ENCODE measurements at regions not wholly inside any gene's neighbourhood (a gene's known extent, or its start where the extent isn't known, plus 50 kb on each side); places are given as distances from the start of the nearest gene placed in this dataset.

DNA sequence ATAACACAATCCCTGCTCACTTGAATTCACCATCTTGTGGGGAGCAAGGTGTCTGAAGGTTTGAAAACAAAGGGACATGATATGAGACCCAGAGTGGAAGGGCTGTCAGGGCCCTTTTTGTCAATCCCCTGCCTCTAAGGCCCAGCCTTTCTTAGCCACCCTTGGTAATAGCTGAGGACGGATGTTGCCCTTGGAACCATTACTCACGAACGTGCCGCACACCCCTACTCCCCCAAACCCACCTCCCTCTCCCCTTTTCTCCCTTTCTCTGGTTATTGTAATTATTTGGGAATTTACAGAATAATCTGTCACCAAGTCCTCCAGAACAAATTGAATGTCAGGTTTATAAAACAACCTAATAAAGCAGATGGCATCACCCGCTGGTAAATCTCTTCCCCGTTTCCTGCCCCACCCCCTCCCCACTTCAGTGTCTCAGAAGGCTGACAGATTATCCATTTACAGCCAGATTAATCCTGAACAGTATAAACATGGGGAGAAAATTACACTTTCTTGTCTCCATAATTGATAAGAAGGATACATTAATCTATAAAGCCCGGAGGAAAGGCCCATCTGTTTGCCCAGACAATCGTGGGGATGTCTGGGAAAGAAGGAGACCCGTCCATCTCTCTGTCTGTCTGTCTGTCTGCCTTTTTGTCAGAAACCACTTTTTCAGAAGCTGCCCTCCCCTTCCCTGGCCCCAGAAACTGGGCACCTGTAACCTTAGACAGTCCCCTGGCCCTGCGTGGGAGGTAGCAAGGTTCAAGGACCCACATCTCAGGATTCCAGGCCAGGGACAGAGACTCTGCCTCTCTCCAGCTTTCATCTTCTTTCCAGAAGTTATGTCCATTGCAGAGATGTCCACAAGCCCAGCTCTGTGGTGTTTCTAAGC is 60.6 kb upstream of the CD34 start:
- DNase-seq (ENCODE audit: low read depth in 3 of 3) = no peak

DNA sequence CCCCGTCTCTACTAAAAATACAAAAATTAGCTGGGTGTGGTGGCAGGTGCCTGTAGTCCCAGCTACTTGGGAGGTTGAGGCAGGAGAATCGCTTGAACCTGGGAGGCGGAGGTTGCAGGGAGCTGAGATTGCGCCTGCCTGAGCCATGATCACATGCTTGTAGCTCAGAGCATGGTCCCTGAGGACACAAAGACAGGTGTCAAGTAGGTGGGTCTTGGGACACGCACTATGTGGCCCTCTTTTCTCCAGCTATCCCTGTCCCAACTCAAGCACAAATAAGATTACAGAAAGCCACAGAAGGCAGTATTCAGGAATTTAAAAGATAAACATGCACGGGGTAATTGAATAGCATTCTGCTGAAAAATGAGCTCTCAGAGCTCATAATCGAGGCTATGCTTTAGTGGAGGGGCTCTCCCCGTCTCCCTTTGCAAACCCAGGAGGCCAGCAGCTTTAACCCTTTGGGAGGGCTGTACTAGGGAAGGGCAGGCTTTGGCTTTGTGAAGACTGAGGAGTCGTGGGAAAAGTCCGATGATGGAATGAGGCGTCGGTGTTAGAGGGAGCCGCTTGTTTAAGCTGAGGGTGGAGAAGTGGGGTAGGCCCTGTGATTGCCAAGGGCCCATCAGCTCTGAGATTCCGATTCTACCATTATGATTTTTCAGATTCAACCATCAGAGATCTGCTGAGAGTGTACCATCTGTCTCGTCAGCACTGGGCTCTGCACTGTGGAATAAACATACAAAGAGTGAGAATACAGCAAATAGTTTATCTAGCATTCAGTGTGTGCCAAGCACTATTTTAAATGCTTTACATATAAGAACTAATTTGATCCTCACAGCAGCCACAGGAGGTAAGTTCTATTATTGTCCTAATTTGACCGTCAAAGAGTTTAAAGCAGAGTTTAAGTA is 59.7 kb upstream of the CD34 start:
- no peak for DNase-seq (ENCODE audit: low read depth in 3 of 3)

DNA sequence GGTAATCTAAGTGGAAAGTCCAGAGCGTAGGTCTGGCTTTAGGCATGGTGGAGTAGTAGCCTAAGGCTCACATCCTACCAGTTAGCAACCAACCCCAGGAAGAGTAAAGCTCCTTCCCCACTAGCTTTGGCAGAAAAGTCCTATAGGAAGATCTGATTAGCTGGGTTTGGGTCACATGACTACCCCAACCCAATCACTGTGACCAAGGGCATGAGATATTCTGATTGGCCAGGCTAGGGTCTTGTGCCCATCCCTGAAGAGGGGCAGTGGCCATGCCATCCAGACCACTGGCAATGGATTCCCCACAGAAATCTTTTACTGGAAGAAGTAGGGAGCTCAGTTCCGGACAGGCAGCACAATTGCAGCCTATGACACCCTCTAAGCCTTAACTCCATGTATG is 58.6 kb upstream of the CD34 start:
- no peak for DNase-seq (ENCODE audit: low read depth in 3 of 3)

GRCh38 chr1:207968521-207969009 is 57.6 kb upstream of the CD34 start:
- DNase-seq (ENCODE audit: low read depth in 3 of 3) = no peak

DNA sequence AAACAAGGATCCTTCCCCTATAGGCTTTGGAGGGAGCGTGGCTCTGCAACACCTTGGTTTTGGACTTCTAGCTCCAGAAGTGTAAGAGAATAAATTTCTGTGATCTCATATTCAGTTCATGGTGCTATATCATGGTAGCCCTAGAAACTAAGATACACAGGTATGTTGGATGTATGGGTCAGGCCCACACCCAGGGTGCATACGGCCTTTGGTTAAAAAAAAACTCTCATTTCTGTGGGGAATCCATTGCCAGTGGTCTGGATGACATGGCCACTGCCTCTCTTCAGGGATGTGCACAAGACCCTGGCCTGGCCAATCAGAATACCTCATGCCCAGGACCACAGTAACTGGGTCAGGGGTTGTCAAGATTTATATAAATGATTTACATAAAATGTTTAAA is 56.8 kb upstream of the CD34 start:
- DNase-seq (ENCODE audit: low read depth in 3 of 3) = no peak

DNA sequence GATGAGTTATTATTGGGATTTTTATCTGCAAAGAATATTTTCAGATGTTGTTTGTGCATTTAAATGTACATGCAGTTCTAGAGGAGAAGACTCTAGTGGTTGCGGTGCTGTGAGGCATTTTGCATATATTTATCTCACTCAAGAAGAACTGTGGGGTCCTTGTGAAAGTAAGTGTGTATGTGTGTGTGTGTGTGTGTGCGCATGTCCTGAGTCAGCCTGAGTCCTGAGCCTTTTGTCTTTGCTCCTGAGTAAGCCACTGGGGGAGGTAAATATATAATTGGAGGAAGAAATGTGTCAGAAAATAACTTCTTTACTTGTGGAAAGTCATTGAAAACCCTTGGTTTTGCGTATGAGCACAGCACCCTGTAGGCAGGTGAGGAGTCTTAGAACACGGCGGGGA is 55.6 kb upstream of the CD34 start:
- DNase-seq (ENCODE audit: low read depth in 3 of 3) = no peak

- DNase-seq (ENCODE audit: low read depth in 3 of 3) = no peak
Observed at GRCh38 chr1:207965392-207966387, 54.8 kb upstream of the CD34 start.

- DNase-seq (ENCODE audit: low read depth in 3 of 3) = no peak
Observed at GRCh38 chr1:207964195-207964966, 53.5 kb upstream of the CD34 start.

- DNase-seq (ENCODE audit: low read depth in 3 of 3) = peak; percentile 62 to 79 (median 77)
Observed at GRCh38 chr1:207963427-207964194, 52.7 kb upstream of the CD34 start.

DNA sequence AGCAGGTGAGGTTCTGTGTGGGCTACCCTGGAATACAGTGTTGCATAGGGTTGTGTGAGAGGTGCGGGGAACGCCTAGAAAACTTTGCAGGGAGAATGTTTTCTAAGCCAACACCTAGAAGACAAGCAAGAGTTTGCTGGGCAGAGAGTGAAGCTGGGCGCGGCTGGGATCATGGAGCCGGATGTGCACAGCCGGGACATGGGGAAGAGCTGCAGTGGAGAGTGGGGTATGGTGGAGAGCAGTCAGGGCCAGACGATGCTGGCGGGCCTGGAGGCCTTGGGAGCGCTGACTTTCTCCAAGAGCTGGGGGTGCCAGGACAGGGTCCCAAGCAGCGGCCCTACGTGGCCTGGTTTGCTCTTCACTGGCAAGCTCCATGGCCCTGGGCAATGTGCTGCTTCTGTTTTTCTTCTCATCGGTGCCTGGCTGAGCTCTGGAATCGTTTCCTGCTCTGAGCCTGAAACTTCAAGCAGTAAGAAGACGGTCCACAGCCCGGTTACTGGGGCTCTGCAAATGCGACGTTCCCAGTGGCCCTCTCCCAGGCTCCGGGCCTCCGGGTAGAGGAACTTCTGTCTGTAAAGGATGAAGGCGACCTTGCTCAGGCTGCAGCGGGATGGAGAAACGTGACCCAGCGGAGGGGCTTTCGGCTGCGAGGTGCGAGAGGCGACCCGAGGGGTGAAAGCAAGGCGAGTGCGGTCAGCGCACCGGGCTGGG is 51.9 kb upstream of the CD34 start:
- DNase-seq (ENCODE audit: low read depth in 3 of 3) = no peak
